Kidney (tissue), 13 donors: ENCODE measurements at regions not wholly inside any gene's neighbourhood (a gene's known extent, or its start where the extent isn't known, plus 50 kb on each side); places are given as distances from the start of the nearest gene placed in this dataset.
A peak's percentile ranks its signal among the peaks of the same experiment; 100 is the strongest.

ENCODE experiments used
- DNase-seq, 5 donors: peaks; one replicate each; pipeline ENCODE4 v3.0.0-alpha.2; 2013 to 2020
- FAIRE-seq: peaks from 2 replicates; lab custom pipeline; 2012; peaks lifted over from hg19 to GRCh38; lab: Jason Lieb, UNC
- H3K27ac ChIP-seq, 2 donors: one replicate each; pipeline ENCODE4 v1.7.0; 2013; ENCODE audit warnings: low read depth in 2 of 2, low read length in 2 of 2, inconsistent platforms in 1 of 2
- H3K27me3 ChIP-seq: one replicate; pipeline ENCODE4 v1.7.1; 2013; ENCODE audit warnings: low read length, inconsistent platforms; ENCODE audit not compliant: control insufficient read depth, insufficient read depth
- H3K36me3 ChIP-seq, 3 donors: one replicate each; pipeline versions ENCODE4 v1.7.0 to v1.7.1; 2013; ENCODE audit warnings: low read length in 3 of 3, control low read depth in 1 of 3, inconsistent platforms in 1 of 3; ENCODE audit not compliant: insufficient read depth in 3 of 3, control insufficient read depth in 2 of 3
- H3K4me1 ChIP-seq, 3 donors: one replicate each; pipeline versions ENCODE4 v1.7.0 to v1.7.1; 2013; ENCODE audit warnings: low read length in 3 of 3, inconsistent platforms in 1 of 3, low read depth in 1 of 3; ENCODE audit not compliant: control insufficient read depth in 2 of 3, insufficient read depth in 2 of 3
- H3K4me3 ChIP-seq, 3 donors: one replicate each; pipeline versions ENCODE4 v1.7.0 to v1.8.1; 2013; ENCODE audit warnings: low read length in 3 of 3, control low read depth in 1 of 3, inconsistent platforms in 1 of 3
- H3K9ac ChIP-seq, 3 donors: one replicate each; pipeline versions ENCODE4 v1.7.0 to v1.7.1; 2013; ENCODE audit warnings: low read length in 3 of 3, control low read depth in 1 of 3, inconsistent platforms in 1 of 3
- H3K9me3 ChIP-seq, 3 donors: one replicate each; pipeline versions ENCODE4 v1.7.0 to v1.7.1; 2013; ENCODE audit warnings: low read length in 3 of 3, control low read depth in 1 of 3, inconsistent platforms in 1 of 3; ENCODE audit not compliant: control insufficient read depth in 2 of 3, insufficient read depth in 1 of 3
- CTCF ChIP-seq: IDR thresholded peaks from 3 replicates; pipeline ENCODE4 v1.5.1; 2012; ENCODE audit warnings: mild to moderate bottlenecking, moderate library complexity, borderline replicate concordance; ENCODE audit not compliant: insufficient read depth; ENCODE audit errors: extremely low read depth
- intact Hi-C: fragments of 100-400 bp; cut with DNase I; formaldehyde crosslinking; loops from one replicate; pipeline ENCODE4 v1.11.1; 2022
- donor health status: control.
- donor health status: control.
- donor health status: control.
- donor health status: control.
- donor health status: control.
- donor health status: DM: yes; HTN: yes; CAD: no.
- donor health status: Normal renal cell carcinoma (clear cell type).

- intact Hi-C loops: no loop called here
- Histone ChIP-seq H3K9me3 (peaks cover 0 to 4% (median 2%) of the 10 kb centered on the region in 3 donors), H3K27me3 (no peaks in the 10 kb centered on the region), H3K27ac (no peak overlapping the region), H3K4me3 (no peak overlapping the region), H3K9ac (no peak overlapping the region), H3K4me1 (peaks cover 0 to 2% (median 0%) of the 10 kb centered on the region in 3 donors), H3K36me3 (no peaks in the 10 kb centered on the region)
- DNase-seq: no peak
- TF ChIP-seq CTCF: peak; percentile 48
- FAIRE-seq: peak; percentile 98
Measured at GRCh38 chr6:71444222-71444621, 155.6 kb downstream of the OGFRL1 start.

- H3K9me3 ChIP-seq: no peaks in the 10 kb centered on the region
- H3K4me1 ChIP-seq: peaks cover 0 to 2% (median 0%) of the 10 kb centered on the region in 3 donors
- H3K4me3 ChIP-seq: no peak overlapping the region
- H3K9ac ChIP-seq: no peak overlapping the region
- no peaks in the 10 kb centered on the region for H3K27me3 ChIP-seq
- no peaks in the 10 kb centered on the region for H3K36me3 ChIP-seq
- TF ChIP-seq CTCF: no peak
- intact Hi-C loops: no loop called here
- H3K27ac ChIP-seq: no peak overlapping the region
- no peak for DNase-seq
- no peak for FAIRE-seq
Measured at GRCh38 chr6:71446057-71446456, 157.4 kb downstream of the OGFRL1 start.

- no peaks in the 10 kb centered on the region for H3K27me3 ChIP-seq
- no peaks in the 10 kb centered on the region for H3K36me3 ChIP-seq
- no peak overlapping the region for H3K4me3 ChIP-seq
- no peak overlapping the region for H3K27ac ChIP-seq
- no peak for FAIRE-seq
- no peak for DNase-seq
- no peak for TF ChIP-seq CTCF
- H3K9me3 ChIP-seq: no peaks in the 10 kb centered on the region
- no peak overlapping the region for H3K9ac ChIP-seq
- intact Hi-C loops: no loop called here
- peaks cover 0 to 2% (median 0%) of the 10 kb centered on the region in 3 donors for H3K4me1 ChIP-seq
Measured at GRCh38 chr6:71446470-71446869, 157.9 kb downstream of the OGFRL1 start.
